Liver (tissue), 7 donors: ENCODE measurements at regions not wholly inside any gene's neighbourhood (a gene's known extent, or its start where the extent isn't known, plus 50 kb on each side); places are given as distances from the start of the nearest gene placed in this dataset.

Experiments
- DNase-seq: peaks from one replicate; pipeline ENCODE4 v3.0.0-alpha.2; 2017; ENCODE audit warnings: low spot score
- H3K27ac ChIP-seq, 2 donors: one replicate each; pipeline ENCODE4 v1.7.0; 2013; ENCODE audit warnings: inconsistent platforms in 2 of 2, low read length in 2 of 2, control low read depth in 1 of 2, low read depth in 1 of 2, mild to moderate bottlenecking in 1 of 2
- H3K27me3 ChIP-seq, 4 donors: one replicate each; pipeline versions ENCODE4 v1.6.1 to v1.7.0; 2013; ENCODE audit warnings: low read length in 3 of 4, inconsistent platforms in 1 of 4, mild to moderate bottlenecking in 1 of 4, moderate library complexity in 1 of 4; ENCODE audit not compliant: control insufficient read depth in 4 of 4, insufficient read depth in 4 of 4
- H3K36me3 ChIP-seq, 4 donors: one replicate each; pipeline versions ENCODE4 v1.6.1 to v1.7.0; 2013; ENCODE audit warnings: low read length in 3 of 4, mild to moderate bottlenecking in 3 of 4, low read depth in 1 of 4, moderate library complexity in 1 of 4; ENCODE audit not compliant: control insufficient read depth in 4 of 4, insufficient read depth in 3 of 4
- H3K4me1 ChIP-seq, 4 donors: one replicate each; pipeline versions ENCODE4 v1.6.1 to v1.7.0; 2013; ENCODE audit warnings: low read length in 3 of 4, mild to moderate bottlenecking in 3 of 4, moderate library complexity in 1 of 4; ENCODE audit not compliant: control insufficient read depth in 4 of 4, insufficient read depth in 4 of 4
- H3K4me3 ChIP-seq, 3 donors: one replicate each; pipeline versions ENCODE4 v1.6.1 to v1.7.0; 2013; ENCODE audit warnings: low read length in 3 of 3, control low read depth in 1 of 3, low read depth in 1 of 3, mild to moderate bottlenecking in 1 of 3
- H3K9ac ChIP-seq, 2 donors: one replicate each; pipeline ENCODE4 v1.7.0; 2013; ENCODE audit warnings: low read length in 2 of 2, mild to moderate bottlenecking in 2 of 2, moderate library complexity in 2 of 2, control low read depth in 1 of 2, low read depth in 1 of 2
- H3K9me3 ChIP-seq, 4 donors: one replicate each; pipeline versions ENCODE4 v1.6.1 to v1.7.0; 2013; ENCODE audit warnings: low read length in 3 of 4; ENCODE audit not compliant: control insufficient read depth in 4 of 4
- ATF3 ChIP-seq: IDR thresholded peaks from 2 replicates; pipeline ENCODE4 v1.6.1; 2016; ENCODE audit warnings: antibody characterized with exemption
- CTCF ChIP-seq: fragments of 150-350 bp; IDR thresholded peaks from 2 replicates; pipeline ENCODE4 v1.5.1; 2017; ENCODE audit warnings: improper control_type of control experiment, low read depth, low read length; ENCODE audit not compliant: missing input control
- EGR1 ChIP-seq, 2 donors: IDR thresholded peaks; 2 replicates each; pipeline ENCODE4 v1.6.1; 2016 to 2018; ENCODE audit warnings: antibody characterized with exemption in 2 of 2, low read depth in 2 of 2
- FOXA1 ChIP-seq: IDR thresholded peaks from 2 replicates; pipeline ENCODE4 v1.6.1; 2016; ENCODE audit warnings: antibody characterized with exemption
- FOXA2 ChIP-seq: IDR thresholded peaks from 2 replicates; pipeline ENCODE4 v1.6.1; 2016; ENCODE audit warnings: antibody characterized with exemption
- GABPA ChIP-seq, 2 donors: IDR thresholded peaks in 1 of 2; conservative IDR thresholded peaks in 1 of 2; 2 replicates each; pipeline ENCODE4 v1.6.1; 2016; ENCODE audit warnings: antibody characterized with exemption in 2 of 2, mild to moderate bottlenecking in 1 of 2, moderate library complexity in 1 of 2
- HNF4A ChIP-seq, 2 donors: conservative IDR thresholded peaks; 2 replicates each; pipeline ENCODE4 v1.6.1; 2016; ENCODE audit warnings: antibody characterized with exemption in 2 of 2, mild to moderate bottlenecking in 2 of 2
- HNF4G ChIP-seq: IDR thresholded peaks from 2 replicates; pipeline ENCODE4 v1.6.1; 2016; ENCODE audit warnings: antibody characterized with exemption
- JUND ChIP-seq, 2 donors: IDR thresholded peaks; 2 replicates each; pipeline ENCODE4 v1.6.1; 2016; ENCODE audit warnings: antibody characterized with exemption in 2 of 2
- MAX ChIP-seq: IDR thresholded peaks from 2 replicates; pipeline ENCODE4 v1.6.1; 2016; ENCODE audit warnings: antibody characterized with exemption
- NR2F2 ChIP-seq: IDR thresholded peaks from 2 replicates; pipeline ENCODE4 v1.6.1; 2016; ENCODE audit warnings: antibody characterized with exemption
- RAD21 ChIP-seq, 2 donors: IDR thresholded peaks; 2 replicates each; pipeline ENCODE4 v1.6.1; 2016; ENCODE audit warnings: antibody characterized with exemption in 2 of 2, mild to moderate bottlenecking in 2 of 2
- REST ChIP-seq: IDR thresholded peaks from 2 replicates; pipeline ENCODE4 v1.6.1; 2016; ENCODE audit warnings: antibody characterized with exemption, mild to moderate bottlenecking
- RXRA ChIP-seq, 2 donors: IDR thresholded peaks; 2 replicates each; pipeline ENCODE4 v1.6.1; 2017 to 2018; ENCODE audit warnings: antibody characterized with exemption in 2 of 2, mild to moderate bottlenecking in 1 of 2
- SP1 ChIP-seq: IDR thresholded peaks from 2 replicates; pipeline ENCODE4 v1.6.1; 2018; ENCODE audit warnings: antibody characterized with exemption, mild to moderate bottlenecking
- TAF1 ChIP-seq: conservative IDR thresholded peaks from 2 replicates; pipeline ENCODE4 v1.6.1; 2016; ENCODE audit warnings: antibody characterized with exemption, mild to moderate bottlenecking
- YY1 ChIP-seq: IDR thresholded peaks from 2 replicates; pipeline ENCODE4 v1.6.1; 2016; ENCODE audit warnings: antibody characterized with exemption, mild to moderate bottlenecking
- ZBTB33 ChIP-seq: IDR thresholded peaks from 2 replicates; pipeline ENCODE4 v1.6.1; 2016; ENCODE audit warnings: antibody characterized with exemption
- donor health status: healthy.
- donor health status: healthy.
- donor health status: healthy.
- donor health status: healthy.

- TF ChIP-seq CTCF = no peak
- no peak for TF ChIP-seq HNF4G
- TF ChIP-seq FOXA1 = no peak
- no peak for TF ChIP-seq RXRA (IDR thresholded peaks at IDR 0.05)
- no peak for TF ChIP-seq GABPA (IDR thresholded peaks at IDR 0.05 in 1 of 2, conservative IDR thresholded peaks at IDR 0.05 in 1 of 2)
Measured at GRCh38 chr5:8749556-8749955, 796.3 kb downstream of the SEMA5A start (continued).

GRCh38 chr5:8750100-8750499 lies 795.8 kb downstream of the SEMA5A start:
- H3K9me3 ChIP-seq = no peaks in the 10 kb centered on the region
- DNase-seq = no peak
- H3K9ac ChIP-seq = no peak overlapping the region
- H3K36me3 ChIP-seq = no peaks in the 10 kb centered on the region
- no peaks in the 10 kb centered on the region for H3K4me1 ChIP-seq
- H3K4me3 ChIP-seq = no peak overlapping the region
- H3K27me3 ChIP-seq = peaks cover 0 to 3% (median 0%) of the 10 kb centered on the region in 4 donors
- TF ChIP-seq JUND (IDR thresholded peaks at IDR 0.05) (no peak), HNF4G (no peak), TAF1 (no peak), FOXA1 (no peak), REST (no peak), ATF3 (no peak), EGR1 (IDR thresholded peaks at IDR 0.05; ENCODE audit: low read depth in 2 of 2) (no peak), GABPA (IDR thresholded peaks at IDR 0.05 in 1 of 2, conservative IDR thresholded peaks at IDR 0.05 in 1 of 2) (no peak), MAX (no peak), RAD21 (IDR thresholded peaks at IDR 0.05) (no peak), FOXA2 (no peak), YY1 (no peak), NR2F2 (no peak), HNF4A (conservative IDR thresholded peaks at IDR 0.05) (no peak), ZBTB33 (no peak), CTCF (no peak), RXRA (IDR thresholded peaks at IDR 0.05) (no peak), SP1 (no peak)
- H3K27ac ChIP-seq = no peak overlapping the region
